B cell (primary cell): ENCODE measurements at regions not wholly inside any gene's neighbourhood (a gene's known extent, or its start where the extent isn't known, plus 50 kb on each side); places are given as distances from the start of the nearest gene placed in this dataset.

Experiments used
- EZH2 ChIP-seq: IDR thresholded peaks from 2 replicates; pipeline ENCODE4 v1.6.1; 2012; ENCODE audit warnings: borderline replicate concordance, low read depth, mild to moderate bottlenecking, moderate library complexity, low read length; ENCODE audit not compliant: insufficient read depth, poor library complexity, severe bottlenecking
- TF ChIP-seq, protein P1 (sequence below): fragments of 200-600 bp; IDR thresholded peaks from one replicate; pipeline ENCODE4 v1.8.0; 2022; ENCODE audit warnings: antibody characterized with exemption, mild to moderate bottlenecking

DNA sequence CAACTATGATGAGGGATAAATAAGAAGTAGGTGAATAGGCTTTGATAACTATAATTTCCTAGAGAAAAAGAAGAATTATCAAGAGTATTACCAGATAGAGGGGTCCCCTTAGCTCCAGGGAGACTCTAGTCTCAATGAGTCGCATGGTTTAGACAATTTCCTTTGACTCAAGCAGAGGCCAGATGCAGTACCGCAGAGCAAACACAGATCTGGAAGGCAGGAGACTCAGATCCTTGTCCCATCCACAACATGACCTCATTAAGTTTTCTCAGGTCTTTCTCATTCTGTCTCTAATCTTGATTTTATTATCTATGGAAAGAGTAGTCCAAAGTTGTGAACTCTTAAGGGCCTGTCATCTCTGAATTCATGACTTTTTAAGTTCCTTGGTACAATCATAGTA lies 987.9 kb downstream of the NTRK3 start:
- TF ChIP-seq, protein P1, sequence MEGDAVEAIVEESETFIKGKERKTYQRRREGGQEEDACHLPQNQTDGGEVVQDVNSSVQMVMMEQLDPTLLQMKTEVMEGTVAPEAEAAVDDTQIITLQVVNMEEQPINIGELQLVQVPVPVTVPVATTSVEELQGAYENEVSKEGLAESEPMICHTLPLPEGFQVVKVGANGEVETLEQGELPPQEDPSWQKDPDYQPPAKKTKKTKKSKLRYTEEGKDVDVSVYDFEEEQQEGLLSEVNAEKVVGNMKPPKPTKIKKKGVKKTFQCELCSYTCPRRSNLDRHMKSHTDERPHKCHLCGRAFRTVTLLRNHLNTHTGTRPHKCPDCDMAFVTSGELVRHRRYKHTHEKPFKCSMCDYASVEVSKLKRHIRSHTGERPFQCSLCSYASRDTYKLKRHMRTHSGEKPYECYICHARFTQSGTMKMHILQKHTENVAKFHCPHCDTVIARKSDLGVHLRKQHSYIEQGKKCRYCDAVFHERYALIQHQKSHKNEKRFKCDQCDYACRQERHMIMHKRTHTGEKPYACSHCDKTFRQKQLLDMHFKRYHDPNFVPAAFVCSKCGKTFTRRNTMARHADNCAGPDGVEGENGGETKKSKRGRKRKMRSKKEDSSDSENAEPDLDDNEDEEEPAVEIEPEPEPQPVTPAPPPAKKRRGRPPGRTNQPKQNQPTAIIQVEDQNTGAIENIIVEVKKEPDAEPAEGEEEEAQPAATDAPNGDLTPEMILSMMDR: no peak
- no peak for TF ChIP-seq EZH2
